ENCODE measurements at regions not wholly inside any gene's neighbourhood (a gene's known extent, or its start where the extent isn't known, plus 50 kb on each side); places are given as distances from the start of the nearest gene placed in this dataset.

DNA sequence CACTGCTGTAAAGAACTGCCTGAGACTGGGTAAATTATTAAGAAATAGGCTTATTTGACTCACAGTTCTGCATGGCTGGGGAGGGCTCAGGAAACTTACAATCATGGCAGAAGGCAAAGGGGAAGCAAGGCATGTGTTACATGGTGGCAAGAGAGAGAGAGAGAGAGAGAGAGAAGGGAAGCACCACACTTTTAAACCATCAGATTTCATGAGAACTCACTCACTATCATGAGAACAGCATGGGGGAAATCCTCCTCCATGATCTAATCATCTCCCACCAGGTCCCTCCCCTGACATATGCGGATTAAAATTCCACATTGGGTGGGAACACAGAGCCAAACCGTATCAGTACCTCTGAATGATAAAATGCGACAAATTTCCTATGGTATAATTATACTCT is 203.9 kb upstream of the MARCKS start:
- DNase-seq (ENCODE audit: low spot score), result no peak
- TF ChIP-seq, protein P1, sequence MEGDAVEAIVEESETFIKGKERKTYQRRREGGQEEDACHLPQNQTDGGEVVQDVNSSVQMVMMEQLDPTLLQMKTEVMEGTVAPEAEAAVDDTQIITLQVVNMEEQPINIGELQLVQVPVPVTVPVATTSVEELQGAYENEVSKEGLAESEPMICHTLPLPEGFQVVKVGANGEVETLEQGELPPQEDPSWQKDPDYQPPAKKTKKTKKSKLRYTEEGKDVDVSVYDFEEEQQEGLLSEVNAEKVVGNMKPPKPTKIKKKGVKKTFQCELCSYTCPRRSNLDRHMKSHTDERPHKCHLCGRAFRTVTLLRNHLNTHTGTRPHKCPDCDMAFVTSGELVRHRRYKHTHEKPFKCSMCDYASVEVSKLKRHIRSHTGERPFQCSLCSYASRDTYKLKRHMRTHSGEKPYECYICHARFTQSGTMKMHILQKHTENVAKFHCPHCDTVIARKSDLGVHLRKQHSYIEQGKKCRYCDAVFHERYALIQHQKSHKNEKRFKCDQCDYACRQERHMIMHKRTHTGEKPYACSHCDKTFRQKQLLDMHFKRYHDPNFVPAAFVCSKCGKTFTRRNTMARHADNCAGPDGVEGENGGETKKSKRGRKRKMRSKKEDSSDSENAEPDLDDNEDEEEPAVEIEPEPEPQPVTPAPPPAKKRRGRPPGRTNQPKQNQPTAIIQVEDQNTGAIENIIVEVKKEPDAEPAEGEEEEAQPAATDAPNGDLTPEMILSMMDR (IDR thresholded peaks at IDR 0.05; ENCODE audit: extremely low read depth, missing control alignments), result no peak

DNA sequence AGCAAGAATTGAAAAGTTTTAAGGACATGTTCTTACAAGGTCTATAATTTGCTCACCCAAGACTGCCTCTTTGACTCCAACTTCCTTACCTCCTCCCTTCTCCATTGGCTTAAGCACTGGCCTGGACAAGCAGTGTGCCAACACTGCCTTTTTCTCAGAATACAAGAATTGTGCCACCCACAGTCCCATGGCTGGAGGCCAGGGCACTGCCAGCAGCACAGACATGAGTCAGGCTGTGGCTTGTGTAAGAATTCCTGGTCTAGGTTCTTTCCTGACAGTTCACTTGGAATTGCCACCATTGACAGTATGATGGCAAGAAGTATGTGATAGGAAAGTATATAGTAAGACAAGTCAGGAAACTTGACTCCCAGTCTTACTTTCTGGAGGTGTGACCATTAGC is 202.7 kb upstream of the MARCKS start:
- no peak for DNase-seq (ENCODE audit: low spot score)
- TF ChIP-seq, protein P1 (IDR thresholded peaks at IDR 0.05; ENCODE audit: extremely low read depth, missing control alignments), result no peak

DNA sequence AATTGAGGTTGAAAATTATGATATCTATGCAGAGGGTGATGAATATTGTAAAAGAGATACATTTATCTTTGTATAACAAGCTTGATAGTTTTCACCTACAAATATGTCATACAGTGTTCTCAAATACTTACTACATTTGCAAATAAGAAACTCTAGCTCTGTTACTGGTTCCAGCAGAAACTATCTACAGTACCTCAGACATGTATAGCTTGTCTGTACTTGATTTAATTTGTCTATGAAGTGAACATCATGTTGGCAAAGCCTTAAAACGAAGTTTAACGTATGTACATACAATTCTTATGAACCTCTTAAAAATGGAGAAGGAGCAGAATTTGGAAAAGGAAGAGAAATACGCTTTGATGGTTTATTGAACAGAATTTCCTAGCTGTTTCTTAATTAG is 201.4 kb upstream of the MARCKS start:
- TF ChIP-seq, protein P1 (IDR thresholded peaks at IDR 0.05; ENCODE audit: extremely low read depth, missing control alignments), result no peak
- no peak for DNase-seq (ENCODE audit: low spot score)

DNA sequence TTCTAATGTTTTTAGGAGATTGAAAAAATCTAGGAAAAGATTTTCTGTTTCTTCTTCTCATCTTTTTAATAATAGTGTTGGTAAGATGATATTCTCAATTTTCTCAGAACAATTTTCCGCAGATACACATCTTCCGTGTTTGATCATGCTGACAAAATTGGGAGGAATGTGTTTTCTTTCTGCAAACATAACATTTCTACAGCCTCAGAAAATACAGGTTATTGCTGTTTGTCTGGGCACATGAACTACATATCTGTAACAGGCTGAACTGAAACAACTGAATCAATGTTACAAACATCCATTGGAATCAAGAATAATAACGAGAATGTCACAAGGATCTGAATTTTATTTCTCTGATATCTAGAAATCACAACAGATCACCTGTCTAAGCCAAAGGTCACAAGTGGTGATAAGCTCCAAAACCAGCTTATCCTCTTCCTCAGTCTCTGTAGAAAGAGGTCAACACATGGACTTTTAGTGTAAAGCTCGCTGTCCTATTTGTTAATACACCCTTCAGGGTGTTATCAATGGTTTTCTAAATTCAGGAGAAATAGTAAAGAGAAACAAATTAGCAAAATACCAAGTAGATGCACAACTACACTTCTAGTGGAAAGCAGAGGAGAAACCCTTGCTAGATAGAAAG is 197.3 kb upstream of the MARCKS start:
- TF ChIP-seq, protein P1 (IDR thresholded peaks at IDR 0.05; ENCODE audit: extremely low read depth, missing control alignments), result no peak
- no peak for DNase-seq (ENCODE audit: low spot score)

DNA sequence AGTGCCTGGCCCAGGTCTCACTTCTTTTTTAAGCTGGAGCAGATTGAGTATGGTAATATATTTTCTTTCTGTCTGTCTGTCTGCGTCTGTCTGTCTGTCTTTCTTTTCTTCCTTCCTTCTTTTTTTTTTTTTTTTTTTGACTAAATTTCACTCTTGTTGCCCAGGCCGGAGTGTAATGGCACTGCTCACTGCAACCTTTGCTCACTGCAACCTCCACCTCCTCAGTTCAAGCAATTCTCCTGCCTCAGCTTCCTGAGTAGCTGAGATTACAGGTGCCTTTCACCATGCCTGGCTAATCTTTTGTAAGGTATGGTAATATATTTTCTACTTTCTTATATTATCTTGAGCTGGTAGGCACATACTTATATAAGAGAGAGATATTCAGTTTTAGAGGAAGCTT is 196.3 kb upstream of the MARCKS start:
- no peak for DNase-seq (ENCODE audit: low spot score)

DNA sequence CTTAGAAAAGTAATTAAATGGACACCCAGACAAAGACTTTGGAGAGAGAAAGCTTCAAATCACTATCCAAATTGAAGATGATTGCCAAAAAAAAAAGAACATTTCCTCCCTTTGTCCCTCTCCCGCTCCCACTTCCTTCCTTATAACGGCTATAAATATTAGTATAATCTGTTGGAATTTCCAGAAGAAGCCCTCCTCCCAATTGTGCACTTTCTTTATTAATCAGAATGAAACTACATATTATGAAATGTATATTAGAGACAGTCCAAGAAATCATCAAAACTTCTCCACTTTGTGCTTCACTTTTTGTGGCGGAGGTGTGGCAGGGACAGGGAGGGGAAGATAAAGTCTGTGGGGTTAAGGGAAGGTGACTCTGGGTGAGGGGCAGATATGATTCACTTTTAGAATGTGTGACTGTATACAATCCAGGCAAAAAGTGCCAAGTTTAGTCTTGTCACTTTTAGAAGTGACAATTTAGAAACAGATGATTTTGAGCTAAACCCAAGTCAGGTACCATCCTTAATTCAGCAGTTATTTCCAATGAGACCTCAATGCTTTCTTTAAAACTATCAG is 195.0 kb upstream of the MARCKS start:
- no peak for DNase-seq (ENCODE audit: low spot score)
- TF ChIP-seq, protein P1 (IDR thresholded peaks at IDR 0.05; ENCODE audit: extremely low read depth, missing control alignments), result no peak

More for the DNA sequence above, 196.3 kb upstream of the MARCKS start:
- TF ChIP-seq, protein P1 (IDR thresholded peaks at IDR 0.05; ENCODE audit: extremely low read depth, missing control alignments), result no peak

DNA sequence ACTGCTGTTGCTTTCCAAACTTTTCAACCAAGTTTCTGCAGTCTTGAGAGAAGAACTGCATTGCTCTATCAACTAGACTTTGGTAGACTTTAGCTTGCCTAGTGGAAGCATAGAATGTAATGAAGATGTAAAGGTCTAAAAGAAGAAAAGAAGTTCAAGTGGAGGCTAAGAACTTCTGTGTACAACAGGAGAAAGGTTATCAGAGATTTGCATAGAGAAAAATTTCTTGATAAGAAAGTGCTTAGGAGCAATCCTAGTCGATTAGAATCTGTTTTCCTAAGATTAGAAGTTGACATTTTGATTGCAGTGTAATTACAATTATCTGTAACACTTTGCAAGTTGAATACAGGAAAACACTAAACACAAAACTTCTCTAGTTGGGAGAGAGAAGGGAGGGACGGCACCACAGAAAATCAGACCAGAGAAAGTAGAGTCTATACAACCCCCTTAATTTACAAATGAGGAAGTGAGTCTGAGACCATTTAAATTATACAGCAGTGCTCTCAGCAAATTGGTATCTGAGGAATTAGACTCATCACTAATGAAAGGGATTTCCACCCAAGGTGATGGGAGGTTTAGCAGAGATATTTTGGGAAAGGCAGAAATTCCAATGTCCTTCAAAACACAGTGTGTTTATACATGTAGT is 194.3 kb upstream of the MARCKS start:
- peak; percentile 29 for DNase-seq (ENCODE audit: low spot score)
- TF ChIP-seq, protein P1 (IDR thresholded peaks at IDR 0.05; ENCODE audit: extremely low read depth, missing control alignments), result no peak

Measured in GM20000 (cell line).